ENCODE measurements at regions not wholly inside any gene's neighbourhood (a gene's known extent, or its start where the extent isn't known, plus 50 kb on each side); places are given as distances from the start of the nearest gene placed in this dataset.

DNA sequence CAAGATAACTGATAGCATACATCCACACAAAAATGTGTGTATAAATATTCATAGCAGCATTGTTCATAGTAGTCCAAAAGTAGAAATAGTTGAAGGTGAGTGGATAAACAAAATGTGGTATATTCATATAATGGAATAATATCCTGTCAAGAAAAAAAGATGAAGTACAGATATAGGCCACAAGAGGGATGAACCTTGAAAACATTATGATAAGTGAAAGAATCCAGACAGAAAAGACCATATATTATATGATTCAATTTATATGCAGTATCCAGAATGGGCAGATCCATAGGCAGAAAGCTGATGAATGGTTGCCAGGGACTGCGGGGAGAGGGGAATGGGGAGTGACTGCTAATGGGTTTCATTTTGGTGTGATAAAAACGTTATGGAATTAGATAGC is 54.3 kb upstream of the TNIK start:
- Mint-ChIP-seq H3K4me1 (ENCODE audit: unreplicated experiment) (no peaks in the 10 kb centered on the region), H3K27ac (no peak overlapping the region), H3K27me3 (peaks cover 11% of the 10 kb centered on the region), H3K4me3 (no peak overlapping the region), H3K9me3 (no peaks in the 10 kb centered on the region), H3K36me3 (no peaks in the 10 kb centered on the region)
- TF ChIP-seq, protein P1, sequence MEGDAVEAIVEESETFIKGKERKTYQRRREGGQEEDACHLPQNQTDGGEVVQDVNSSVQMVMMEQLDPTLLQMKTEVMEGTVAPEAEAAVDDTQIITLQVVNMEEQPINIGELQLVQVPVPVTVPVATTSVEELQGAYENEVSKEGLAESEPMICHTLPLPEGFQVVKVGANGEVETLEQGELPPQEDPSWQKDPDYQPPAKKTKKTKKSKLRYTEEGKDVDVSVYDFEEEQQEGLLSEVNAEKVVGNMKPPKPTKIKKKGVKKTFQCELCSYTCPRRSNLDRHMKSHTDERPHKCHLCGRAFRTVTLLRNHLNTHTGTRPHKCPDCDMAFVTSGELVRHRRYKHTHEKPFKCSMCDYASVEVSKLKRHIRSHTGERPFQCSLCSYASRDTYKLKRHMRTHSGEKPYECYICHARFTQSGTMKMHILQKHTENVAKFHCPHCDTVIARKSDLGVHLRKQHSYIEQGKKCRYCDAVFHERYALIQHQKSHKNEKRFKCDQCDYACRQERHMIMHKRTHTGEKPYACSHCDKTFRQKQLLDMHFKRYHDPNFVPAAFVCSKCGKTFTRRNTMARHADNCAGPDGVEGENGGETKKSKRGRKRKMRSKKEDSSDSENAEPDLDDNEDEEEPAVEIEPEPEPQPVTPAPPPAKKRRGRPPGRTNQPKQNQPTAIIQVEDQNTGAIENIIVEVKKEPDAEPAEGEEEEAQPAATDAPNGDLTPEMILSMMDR (conservative IDR thresholded peaks at IDR 0.05) = peak; percentile 62
- DNase-seq (ENCODE audit: extremely low spot score, unreplicated experiment) = no peak

DNA sequence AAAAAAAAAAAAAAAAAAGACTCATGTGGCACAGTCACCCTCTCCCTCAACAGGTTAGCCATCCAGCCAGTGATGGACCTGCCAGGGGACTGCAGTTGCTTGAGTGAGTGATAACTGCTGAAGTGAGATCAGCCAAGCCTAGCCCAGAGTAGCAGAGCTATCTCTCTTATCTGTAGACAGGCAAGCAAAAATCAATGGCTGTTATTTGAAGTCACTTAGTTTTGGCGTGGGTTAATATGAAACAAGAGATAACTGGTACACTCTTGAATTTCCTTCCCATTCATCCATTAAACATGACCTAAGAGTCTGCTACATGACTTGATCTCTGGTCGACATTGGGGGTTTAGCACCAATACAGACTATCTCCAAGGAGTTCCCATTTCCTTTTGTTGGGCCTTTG is 51.2 kb upstream of the TNIK start:
- H3K27ac Mint-ChIP-seq = no peak overlapping the region
- no peak overlapping the region for H3K4me3 Mint-ChIP-seq
- no peak for DNase-seq (ENCODE audit: extremely low spot score, unreplicated experiment)

More for the DNA sequence above, 51.2 kb upstream of the TNIK start:
- Mint-ChIP-seq H3K36me3 (no peaks in the 10 kb centered on the region), H3K27me3 (peaks cover 8% of the 10 kb centered on the region), H3K9me3 (peaks cover 8% of the 10 kb centered on the region), H3K4me1 (ENCODE audit: unreplicated experiment) (no peaks in the 10 kb centered on the region)
- TF ChIP-seq, protein P1 (conservative IDR thresholded peaks at IDR 0.05) = no peak

Data from type B pancreatic cell (in vitro differentiated cells).